ENCODE measurements at regions not wholly inside any gene's neighbourhood (a gene's known extent, or its start where the extent isn't known, plus 50 kb on each side); places are given as distances from the start of the nearest gene placed in this dataset.

DNA sequence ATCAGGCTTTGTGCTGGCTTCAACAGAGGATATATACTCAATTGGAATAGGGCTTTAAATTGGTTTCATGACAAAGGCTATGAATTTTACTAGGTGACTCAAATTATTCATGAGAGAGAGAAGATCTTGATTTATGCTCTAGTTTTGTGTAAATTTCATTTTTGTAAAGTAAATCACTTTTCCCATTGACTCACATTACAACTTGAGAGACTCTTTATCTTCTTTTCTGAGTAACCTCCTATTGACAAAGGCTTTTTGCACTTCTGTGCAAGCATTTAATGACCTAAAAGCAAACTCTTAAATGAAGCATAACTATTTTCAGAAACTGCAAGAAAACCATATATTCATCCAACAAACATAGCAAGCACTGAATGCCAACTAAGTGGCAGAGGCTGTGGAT is 98.5 kb upstream of the RHOBTB1 start:
- Mint-ChIP-seq H3K27ac (no peak overlapping the region), H3K4me3 (no peak overlapping the region), H3K4me1 (no peaks in the 10 kb centered on the region), H3K9me3 (ENCODE audit: insufficient read depth) (no peaks in the 10 kb centered on the region), H3K27me3 (peaks cover 5% of the 10 kb centered on the region)
- POLR2A ChIA-PET = no interaction called here
- Histone ChIP-seq H3K9me3 (ENCODE audit: control extremely low read depth in 1 of 3, control insufficient read depth in 2 of 3, insufficient read depth in 1 of 3, low read length in 2 of 3) (peaks cover 0 to 6% (median 0%) of the 10 kb centered on the region in 3 donors), H2AFZ (ENCODE audit: insufficient read depth, low read depth, low read length, poor library complexity, severe bottlenecking) (no peak overlapping the region), H3K79me2 (ENCODE audit: control insufficient read depth, insufficient read depth, low read length) (no peaks in the 10 kb centered on the region), H3K27me3 (replicated peaks in 1 of 4; ENCODE audit: control extremely low read depth in 1 of 4, control insufficient read depth in 3 of 4, insufficient read depth in 4 of 4, low read length in 3 of 4) (no peaks in the 10 kb centered on the region), H3K4me2 (replicated peaks; ENCODE audit: low read depth, low read length, poor library complexity, severe bottlenecking) (no peak overlapping the region), H3K9ac (ENCODE audit: low read length) (no peak overlapping the region), H3K4me3 (ENCODE audit: control extremely low read depth in 1 of 5, extremely low read depth in 1 of 5, insufficient read depth in 1 of 5, low read depth in 2 of 5, low read length in 4 of 5) (no peak overlapping the region), H4K20me1 (ENCODE audit: control insufficient read depth, insufficient read depth, low read length, poor library complexity, severe bottlenecking) (no peaks in the 10 kb centered on the region), H3K36me3 (replicated peaks in 1 of 2; ENCODE audit: control extremely low read depth in 1 of 2, control insufficient read depth in 1 of 2, extremely low read depth in 1 of 2, insufficient read depth in 2 of 2, low read length in 1 of 2) (no peaks in the 10 kb centered on the region), H3K27ac (ENCODE audit: low read length in 2 of 2) (no peak overlapping the region), H3K4me1 (ENCODE audit: control insufficient read depth in 2 of 2, insufficient read depth in 2 of 2, low read length in 2 of 2) (no peaks in the 10 kb centered on the region)
- TF ChIP-seq, protein P1, sequence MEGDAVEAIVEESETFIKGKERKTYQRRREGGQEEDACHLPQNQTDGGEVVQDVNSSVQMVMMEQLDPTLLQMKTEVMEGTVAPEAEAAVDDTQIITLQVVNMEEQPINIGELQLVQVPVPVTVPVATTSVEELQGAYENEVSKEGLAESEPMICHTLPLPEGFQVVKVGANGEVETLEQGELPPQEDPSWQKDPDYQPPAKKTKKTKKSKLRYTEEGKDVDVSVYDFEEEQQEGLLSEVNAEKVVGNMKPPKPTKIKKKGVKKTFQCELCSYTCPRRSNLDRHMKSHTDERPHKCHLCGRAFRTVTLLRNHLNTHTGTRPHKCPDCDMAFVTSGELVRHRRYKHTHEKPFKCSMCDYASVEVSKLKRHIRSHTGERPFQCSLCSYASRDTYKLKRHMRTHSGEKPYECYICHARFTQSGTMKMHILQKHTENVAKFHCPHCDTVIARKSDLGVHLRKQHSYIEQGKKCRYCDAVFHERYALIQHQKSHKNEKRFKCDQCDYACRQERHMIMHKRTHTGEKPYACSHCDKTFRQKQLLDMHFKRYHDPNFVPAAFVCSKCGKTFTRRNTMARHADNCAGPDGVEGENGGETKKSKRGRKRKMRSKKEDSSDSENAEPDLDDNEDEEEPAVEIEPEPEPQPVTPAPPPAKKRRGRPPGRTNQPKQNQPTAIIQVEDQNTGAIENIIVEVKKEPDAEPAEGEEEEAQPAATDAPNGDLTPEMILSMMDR (IDR thresholded peaks at IDR 0.05) = no peak
- no peak for ATAC-seq (ENCODE audit: low read depth)
- CTCF ChIA-PET = no interaction called here
- intact Hi-C loops (cut with micrococcal nuclease) = no loop called here
- no peak for DNase-seq

DNA sequence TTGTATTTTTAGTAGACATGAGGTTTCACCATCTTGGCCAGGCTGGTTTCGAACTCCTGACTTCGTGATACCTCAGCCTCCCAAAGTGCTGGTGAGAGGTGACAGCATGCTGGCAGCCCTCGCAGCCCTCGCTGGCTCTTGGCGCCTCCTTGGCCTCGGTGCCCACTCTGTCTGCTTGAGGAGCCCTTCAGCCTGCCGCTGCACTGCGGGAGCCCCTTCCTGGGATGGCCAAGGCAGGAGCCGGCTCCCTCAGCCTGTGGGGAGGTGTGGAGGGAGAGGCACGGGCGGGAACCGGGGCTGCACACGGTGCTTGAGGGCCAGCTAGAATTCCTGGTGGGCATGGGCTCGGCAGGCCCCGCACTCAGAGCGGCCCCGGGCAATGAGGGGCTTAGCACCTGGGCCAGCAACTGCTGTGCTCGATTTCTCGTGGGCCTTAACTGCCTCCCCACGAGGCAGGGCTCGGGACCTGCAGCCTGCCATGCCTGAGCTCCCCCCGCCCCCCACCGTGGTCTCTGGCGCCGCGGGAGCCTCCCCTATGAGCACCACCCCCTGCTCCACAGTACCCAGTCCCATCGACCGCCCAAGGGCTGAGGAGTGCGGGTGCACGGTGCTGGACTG is 96.5 kb upstream of the RHOBTB1 start:
- 95% methylated on average over 29 of the region's 30 CpGs for WGBS (ENCODE audit: insufficient coverage)
- no peak overlapping the region for H3K4me3 ChIP-seq (ENCODE audit: control extremely low read depth in 1 of 5, extremely low read depth in 1 of 5, insufficient read depth in 1 of 5, low read depth in 2 of 5, low read length in 4 of 5)
- H3K27me3 Mint-ChIP-seq = peaks cover 5% of the 10 kb centered on the region
- no peak overlapping the region for H3K9ac ChIP-seq (ENCODE audit: low read length)
- peaks cover 0 to 6% (median 0%) of the 10 kb centered on the region in 3 donors for H3K9me3 ChIP-seq (ENCODE audit: control extremely low read depth in 1 of 3, control insufficient read depth in 2 of 3, insufficient read depth in 1 of 3, low read length in 2 of 3)
- H3K27ac Mint-ChIP-seq = no peak overlapping the region
- CTCF ChIA-PET = interaction anchor here (0.8 to 1.4 kb wide), 2 partner anchors 15 to 19 kb away, joined by 3 read pairs; no protein-coding TSS in a partner anchor
- no peak overlapping the region for H3K4me2 ChIP-seq (replicated peaks; ENCODE audit: low read depth, low read length, poor library complexity, severe bottlenecking)
- no peak overlapping the region for H3K4me3 Mint-ChIP-seq
- H4K20me1 ChIP-seq (ENCODE audit: control insufficient read depth, insufficient read depth, low read length, poor library complexity, severe bottlenecking) = no peaks in the 10 kb centered on the region
- H3K4me1 Mint-ChIP-seq = no peaks in the 10 kb centered on the region
- H3K9me3 Mint-ChIP-seq (ENCODE audit: insufficient read depth) = no peaks in the 10 kb centered on the region
- POLR2A ChIA-PET = interaction anchor here (0.7 kb wide), 1 partner anchor 10 kb away, joined by 4 read pairs; no protein-coding TSS in a partner anchor
- H3K27ac ChIP-seq (ENCODE audit: low read length in 2 of 2) = no peak overlapping the region
- H3K27me3 ChIP-seq (replicated peaks in 1 of 4; ENCODE audit: control extremely low read depth in 1 of 4, control insufficient read depth in 3 of 4, insufficient read depth in 4 of 4, low read length in 3 of 4) = no peaks in the 10 kb centered on the region
- ATAC-seq (ENCODE audit: low read depth) = no peak
- intact Hi-C loops (cut with micrococcal nuclease) = no loop called here
- H3K79me2 ChIP-seq (ENCODE audit: control insufficient read depth, insufficient read depth, low read length) = no peaks in the 10 kb centered on the region
- no peak overlapping the region for H2AFZ ChIP-seq (ENCODE audit: insufficient read depth, low read depth, low read length, poor library complexity, severe bottlenecking)
- no peaks in the 10 kb centered on the region for H3K4me1 ChIP-seq (ENCODE audit: control insufficient read depth in 2 of 2, insufficient read depth in 2 of 2, low read length in 2 of 2)
- TF ChIP-seq, protein P1 (IDR thresholded peaks at IDR 0.05) = no peak
- no peak for TF ChIP-seq EZH2 (IDR thresholded peaks at IDR 0.05; ENCODE audit: borderline replicate concordance, insufficient read depth, low read depth, low read length, poor library complexity, severe bottlenecking)
- no peaks in the 10 kb centered on the region for H3K36me3 ChIP-seq (replicated peaks in 1 of 2; ENCODE audit: control extremely low read depth in 1 of 2, control insufficient read depth in 1 of 2, extremely low read depth in 1 of 2, insufficient read depth in 2 of 2, low read length in 1 of 2)
- no peak for DNase-seq

Measured in B cell (primary cell).